Ovary (tissue), 7 donors: ENCODE measurements at regions not wholly inside any gene's neighbourhood (a gene's known extent, or its start where the extent isn't known, plus 50 kb on each side); places are given as distances from the start of the nearest gene placed in this dataset.

Experiments
- DNase-seq, 5 donors: peaks; one replicate each; pipeline ENCODE4 v3.0.0-alpha.2; 2019 to 2020
- H3K27ac ChIP-seq, 2 donors: fragments of 200-600 bp; one replicate each; pipeline versions ENCODE4 v1.5.1 to v1.8.0; 2019 to 2022
- H3K27me3 ChIP-seq: fragments of 200-600 bp; one replicate; pipeline ENCODE4 v1.8.0; 2022
- H3K36me3 ChIP-seq: fragments of 200-600 bp; sonication (generic); one replicate; pipeline ENCODE4 v1.5.1; 2019
- H3K4me1 ChIP-seq: one replicate; pipeline ENCODE4 v1.8.1; 2013; ENCODE audit warnings: mild to moderate bottlenecking, moderate library complexity; ENCODE audit not compliant: insufficient read depth
- H3K4me3 ChIP-seq: fragments of 200-600 bp; sonication (generic); one replicate; pipeline ENCODE4 v1.5.1; 2017
- H3K9me3 ChIP-seq, 2 donors: fragments of 200-600 bp in 1 of 2; sonication (generic) in 1 of 2; one replicate each; pipeline versions ENCODE4 v1.5.1 to v1.8.1; 2013 to 2019; ENCODE audit warnings: mild to moderate bottlenecking in 1 of 2, moderate library complexity in 1 of 2
- CTCF ChIP-seq, 3 donors: fragments of 450-650 bp in 2 of 3; fragments of 200-600 bp in 1 of 3; IDR thresholded peaks; one replicate each; pipeline versions ENCODE4 v1.5.1 to v1.8.0; 2016 to 2022; ENCODE audit warnings: antibody characterized with exemption in 3 of 3, mild to moderate bottlenecking in 1 of 3
- EP300 ChIP-seq: sonication (generic); formaldehyde crosslinking; IDR thresholded peaks from one replicate; pipeline ENCODE4 v1.6.1; 2017; ENCODE audit warnings: antibody characterized with exemption
- POLR2A ChIP-seq: fragments of 450-650 bp; IDR thresholded peaks from one replicate; pipeline ENCODE4 v1.6.1; 2017; ENCODE audit warnings: antibody characterized with exemption, mild to moderate bottlenecking, moderate library complexity
- WGBS, 3 donors: extraction: QIAGEN DNeasy Blood & Tissue Kit in 1 of 3; methylation state at CpG; one replicate each; pipeline versions ENCODE4 v1.1.5 to v1.1.7; 2013 to 2017; 5-methylcytosine and 5-hydroxymethylcytosine counted together
- intact Hi-C, 4 donors: fragments of 100-400 bp; cut with DNase I; formaldehyde crosslinking; loops; one replicate each; pipeline versions ENCODE4 v1.11.0 to v1.15.1; 2022 to 2023
- donor health status: DM: no; HTN: no; CAD: no; lungs with moderate emphysema.
- donor health status: DM: no; HTN: no; CAD: no.
- donor health status: Bipolar disorder and iron deficiency.
- donor health status: DM: no; HTN: no; CAD: no.
- donor health status: DM: yes; HTN: yes; CAD: no.

DNA sequence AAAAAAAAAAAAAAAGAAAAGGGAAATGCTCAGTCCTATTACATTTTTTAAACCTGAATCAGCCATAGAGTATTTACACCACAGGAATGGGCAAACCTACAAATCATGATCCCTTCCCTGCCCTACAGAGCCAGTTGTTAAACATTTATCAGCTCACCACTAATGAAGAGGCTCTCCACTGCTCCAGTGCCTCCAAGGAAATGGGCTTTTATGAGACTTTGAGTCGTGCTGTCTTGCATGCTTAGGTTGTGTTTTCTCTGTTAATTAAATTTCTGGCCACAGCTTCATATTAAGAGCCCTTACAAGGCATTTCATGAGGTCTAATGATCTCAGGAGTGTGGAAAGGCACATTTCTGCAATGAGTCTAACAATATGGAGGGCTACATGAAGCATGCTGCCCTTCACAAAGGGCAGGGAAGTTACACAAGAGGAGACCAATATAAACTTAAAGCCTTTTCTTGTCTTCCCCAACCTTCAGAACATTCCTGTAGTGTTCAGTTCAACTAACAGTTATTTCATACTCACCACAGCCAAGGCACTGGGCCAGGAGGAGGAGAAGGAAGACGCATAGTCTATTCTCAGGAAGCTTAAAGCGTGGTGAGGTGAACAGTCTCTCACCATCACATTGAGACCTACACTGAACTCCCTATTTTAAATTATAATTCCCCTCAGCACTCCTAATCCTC lies 140.1 kb upstream of the ABCA1 start:
- H3K36me3 ChIP-seq = no peaks in the 10 kb centered on the region
- H3K4me3 ChIP-seq = no peak overlapping the region
- no peaks in the 10 kb centered on the region for H3K27me3 ChIP-seq
- no peak for DNase-seq
- no peak for TF ChIP-seq EP300
- no peak for TF ChIP-seq POLR2A
- TF ChIP-seq CTCF (IDR thresholded peaks at IDR 0.05) = no peak
- H3K4me1 ChIP-seq = peaks cover 12% of the 10 kb centered on the region
- no peak overlapping the region for H3K27ac ChIP-seq
- no peaks in the 10 kb centered on the region for H3K9me3 ChIP-seq
- intact Hi-C loops = loop anchor here in 2 of 4 donors (5.0 to 10.0 kb wide), 3 partner anchors 77 to 143 kb away; partner anchors contain the start of gene ABCA1 (in 2 of the 2)
- WGBS, 3 donors = 79 to 93% (median 91%) methylated on average over 3 of the region's 3 CpGs

DNA sequence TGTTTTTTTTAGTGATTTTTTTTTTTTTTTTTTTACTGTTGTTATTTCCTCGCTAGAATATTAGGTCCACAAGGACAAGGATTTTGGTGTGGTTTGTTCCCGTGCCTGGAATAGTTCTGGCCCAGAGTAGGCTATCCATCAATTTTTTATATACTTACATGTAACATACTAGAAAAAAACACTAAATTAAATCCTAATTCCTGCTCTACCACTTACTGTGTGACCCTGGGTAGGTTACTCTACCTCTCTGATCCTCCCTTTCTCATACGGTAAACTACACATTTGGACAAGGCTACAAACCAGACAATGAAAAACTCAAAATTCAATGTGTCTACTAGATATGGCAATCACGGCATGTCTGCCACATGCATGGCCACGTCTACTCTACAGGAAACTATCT lies 141.3 kb upstream of the ABCA1 start:
- TF ChIP-seq EP300 = no peak
- no peak for TF ChIP-seq CTCF (IDR thresholded peaks at IDR 0.05)
- no peak for TF ChIP-seq POLR2A
- no peaks in the 10 kb centered on the region for H3K36me3 ChIP-seq
- H3K9me3 ChIP-seq = no peaks in the 10 kb centered on the region
- intact Hi-C loops = loop anchor here in 2 of 4 donors (5.0 to 10.0 kb wide), 3 partner anchors 76 to 144 kb away; partner anchors contain the start of gene ABCA1 (in 2 of the 2)
- H3K27me3 ChIP-seq = no peaks in the 10 kb centered on the region
- 86 to 88% (median 87%) methylated on average over 5 of the region's 5 CpGs for WGBS, 3 donors
- H3K27ac ChIP-seq = no peak overlapping the region
- H3K4me1 ChIP-seq = peaks cover 6% of the 10 kb centered on the region
- no peak overlapping the region for H3K4me3 ChIP-seq
- DNase-seq = no peak

- no peak for TF ChIP-seq CTCF (IDR thresholded peaks at IDR 0.05)
- TF ChIP-seq EP300 = no peak
- TF ChIP-seq POLR2A = no peak
- H3K4me3 ChIP-seq = no peak overlapping the region
- H3K27me3 ChIP-seq = no peaks in the 10 kb centered on the region
- intact Hi-C loops = loop anchor here in 2 of 4 donors (5.0 to 10.0 kb wide), 3 partner anchors 75 to 145 kb away; partner anchors contain the start of gene ABCA1 (in 2 of the 2)
- no peaks in the 10 kb centered on the region for H3K36me3 ChIP-seq
- H3K9me3 ChIP-seq = no peaks in the 10 kb centered on the region
- no peak for DNase-seq
- 71 to 88% (median 75%) methylated on average over 1 of the region's 1 CpG for WGBS, 3 donors
- H3K27ac ChIP-seq = no peak overlapping the region
- peaks cover 2% of the 10 kb centered on the region for H3K4me1 ChIP-seq
These were observed 141.7 kb upstream of the ABCA1 start for GRCh38 chr9:105069696-105070095.

DNA sequence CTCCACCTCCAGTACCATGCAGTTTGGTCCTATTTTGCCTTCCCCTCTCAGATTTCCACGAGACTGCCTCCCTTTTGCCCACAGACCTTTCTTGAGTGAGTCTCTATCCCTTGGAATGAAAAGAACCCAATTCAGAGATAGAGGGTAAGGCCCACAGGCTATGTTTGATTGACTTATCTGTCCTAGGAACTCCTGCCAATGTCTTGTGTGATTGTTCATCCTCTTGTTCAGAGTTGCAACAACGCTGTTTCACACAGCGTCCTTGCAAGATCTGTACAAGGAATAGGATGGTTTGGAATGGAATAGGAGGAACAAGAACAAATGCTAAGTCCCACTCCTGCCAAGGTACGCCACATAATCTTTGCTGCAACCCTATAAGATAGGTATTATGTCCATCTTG lies 142.2 kb upstream of the ABCA1 start:
- no peaks in the 10 kb centered on the region for H3K9me3 ChIP-seq
- TF ChIP-seq EP300 (no peak), POLR2A (no peak), CTCF (IDR thresholded peaks at IDR 0.05) (no peak)
- H3K27ac ChIP-seq = no peak overlapping the region
- no peaks in the 10 kb centered on the region for H3K36me3 ChIP-seq
- intact Hi-C loops = no loop called here
- WGBS, 3 donors = 89 to 94% (median 93%) methylated on average over 4 of the region's 4 CpGs
- H3K4me1 ChIP-seq = no peaks in the 10 kb centered on the region
- no peak overlapping the region for H3K4me3 ChIP-seq
- DNase-seq = no peak
- no peaks in the 10 kb centered on the region for H3K27me3 ChIP-seq
